CD4-positive, alpha-beta T cell (primary cell): ENCODE measurements at regions not wholly inside any gene's neighbourhood (a gene's known extent, or its start where the extent isn't known, plus 50 kb on each side); places are given as distances from the start of the nearest gene placed in this dataset.

ENCODE experiments used
- ATAC-seq: fragments of 200-7000 bp; cut with Tn5 transposase; one replicate; pipeline ENCODE4 v1.10.0; 2022; ENCODE audit warnings: mild to moderate bottlenecking; ENCODE audit not compliant: poor library complexity
- CTCF ChIA-PET: fragments of 350-600 bp; sonication (Branson Sonifier 250); formaldehyde crosslinking; loops from one replicate; lab custom pipeline; 2021; ENCODE audit warnings: antibody characterized with exemption, inconsistent platforms; lab: Charles Lee
- POLR2A ChIA-PET: fragments of 350-600 bp; sonication (Branson Sonifier 250); formaldehyde crosslinking; loops from one replicate; lab custom pipeline; 2021; ENCODE audit warnings: antibody characterized with exemption, inconsistent platforms; lab: Charles Lee
- DNase-seq, 14 experiments: peaks; one replicate each; pipeline ENCODE4 v3.0.0-alpha.2; 2013 to 2020; ENCODE audit warnings: mixed read lengths in 2 of 14
- H3K27ac ChIP-seq, 2 donors: one replicate each; pipeline versions ENCODE4 v1.5.1 to v1.7.0; 2013; ENCODE audit warnings: low read length in 2 of 2, low read depth in 1 of 2, mild to moderate bottlenecking in 1 of 2
- H3K27me3 ChIP-seq, 2 experiments: 1 replicate in 1 of 2; 2 replicates in 1 of 2; pipeline versions ENCODE4 v1.6.1 to v1.7.0; 2013; ENCODE audit warnings: low read length in 2 of 2, control low read depth in 1 of 2, mild to moderate bottlenecking in 1 of 2, moderate library complexity in 1 of 2; ENCODE audit not compliant: insufficient read depth in 2 of 2, control insufficient read depth in 1 of 2
- H3K36me3 ChIP-seq: one replicate; pipeline ENCODE4 v1.6.1; 2013; ENCODE audit warnings: low read length, control low read depth; ENCODE audit not compliant: insufficient read depth
- H3K4me1 ChIP-seq: one replicate; pipeline ENCODE4 v1.6.1; 2013; ENCODE audit warnings: low read length, control low read depth; ENCODE audit not compliant: insufficient read depth
- H3K4me3 ChIP-seq: one replicate; pipeline ENCODE4 v1.5.1; 2013; ENCODE audit warnings: mild to moderate bottlenecking, low read length, moderate library complexity
- H3K9me3 ChIP-seq, 2 experiments: 1 replicate in 1 of 2; 2 replicates in 1 of 2; pipeline versions ENCODE4 v1.6.1 to v1.7.0; 2013; ENCODE audit warnings: low read length in 2 of 2, mild to moderate bottlenecking in 2 of 2, control low read depth in 1 of 2, moderate library complexity in 1 of 2; ENCODE audit not compliant: control insufficient read depth in 1 of 2, insufficient read depth in 1 of 2
- H3K27ac Mint-ChIP-seq: one replicate; pipeline ENCODE4 v1.8.0; 2020; ENCODE audit warnings: mixed read lengths
- H3K27me3 Mint-ChIP-seq: one replicate; pipeline ENCODE4 v1.8.0; 2021; ENCODE audit warnings: mixed read lengths
- H3K36me3 Mint-ChIP-seq: one replicate; pipeline ENCODE4 v1.8.0; 2021; ENCODE audit warnings: low read depth, mixed read lengths
- H3K4me1 Mint-ChIP-seq: one replicate; pipeline ENCODE4 v1.8.0; 2021; ENCODE audit warnings: low read depth, mixed read lengths
- H3K4me3 Mint-ChIP-seq: one replicate; pipeline ENCODE4 v1.8.0; 2020; ENCODE audit warnings: mild to moderate bottlenecking, mixed read lengths
- H3K9me3 Mint-ChIP-seq: one replicate; pipeline ENCODE4 v1.8.0; 2020; ENCODE audit warnings: mixed read lengths
- CTCF ChIP-seq: fragments of 200-600 bp; IDR thresholded peaks from one replicate; pipeline ENCODE4 v1.8.0; 2022; ENCODE audit warnings: antibody characterized with exemption, mild to moderate bottlenecking
- intact Hi-C, 2 experiments: fragments of 100-400 bp; cut with DNase I in 1 of 2; cut with micrococcal nuclease in 1 of 2; formaldehyde crosslinking; loops; one replicate each; pipeline versions ENCODE4 v1.15.1 to v1.9.0; 2023 to 2025; cut with DNase I, micrococcal nuclease

GRCh38 chr4:141403782-141404181, 183.1 kb downstream of the ZNF330 start:
- Mint-ChIP-seq H3K36me3 (no peaks in the 10 kb centered on the region), H3K4me1 (no peaks in the 10 kb centered on the region), H3K27ac (no peak overlapping the region), H3K27me3 (no peaks in the 10 kb centered on the region), H3K9me3 (no peaks in the 10 kb centered on the region), H3K4me3 (no peak overlapping the region)
- Histone ChIP-seq H3K4me1 (no peaks in the 10 kb centered on the region), H3K27ac (no peak overlapping the region), H3K36me3 (no peaks in the 10 kb centered on the region), H3K4me3 (no peak overlapping the region), H3K27me3 (no peaks in the 10 kb centered on the region), H3K9me3 (no peaks in the 10 kb centered on the region)
- no peak for TF ChIP-seq CTCF
- POLR2A ChIA-PET = no interaction called here
- intact Hi-C loops = no loop called here
- ATAC-seq (no peak), DNase-seq (no peak)
- CTCF ChIA-PET = no interaction called here

GRCh38 chr4:141406237-141406636, 185.5 kb downstream of the ZNF330 start:
- H3K27ac ChIP-seq = no peak overlapping the region
- no peaks in the 10 kb centered on the region for H3K36me3 ChIP-seq
- H3K4me3 ChIP-seq = no peak overlapping the region
- H3K27ac Mint-ChIP-seq = no peak overlapping the region
- TF ChIP-seq CTCF = no peak
- no peaks in the 10 kb centered on the region for H3K9me3 ChIP-seq
- no peak for ATAC-seq
- no peaks in the 10 kb centered on the region for H3K27me3 ChIP-seq
- no peaks in the 10 kb centered on the region for H3K27me3 Mint-ChIP-seq
- H3K4me1 Mint-ChIP-seq = no peaks in the 10 kb centered on the region
- no peak for DNase-seq
- H3K9me3 Mint-ChIP-seq = no peaks in the 10 kb centered on the region
- intact Hi-C loops = no loop called here
- ChIA-PET CTCF (no interaction called here), POLR2A (no interaction called here)
- H3K4me1 ChIP-seq = no peaks in the 10 kb centered on the region
- H3K4me3 Mint-ChIP-seq = no peak overlapping the region
- no peaks in the 10 kb centered on the region for H3K36me3 Mint-ChIP-seq

- H3K27me3 ChIP-seq = no peaks in the 10 kb centered on the region
- no peak overlapping the region for H3K27ac Mint-ChIP-seq
- no peak overlapping the region for H3K4me3 Mint-ChIP-seq
- H3K27ac ChIP-seq = no peak overlapping the region
- H3K9me3 ChIP-seq = no peaks in the 10 kb centered on the region
- H3K36me3 Mint-ChIP-seq = no peaks in the 10 kb centered on the region
- DNase-seq (no peak), ATAC-seq (no peak)
- intact Hi-C loops = no loop called here
- H3K36me3 ChIP-seq = no peaks in the 10 kb centered on the region
- H3K27me3 Mint-ChIP-seq = no peaks in the 10 kb centered on the region
- H3K4me1 Mint-ChIP-seq = no peaks in the 10 kb centered on the region
- no peaks in the 10 kb centered on the region for H3K4me1 ChIP-seq
- H3K4me3 ChIP-seq = no peak overlapping the region
- ChIA-PET CTCF (no interaction called here), POLR2A (no interaction called here)
- no peaks in the 10 kb centered on the region for H3K9me3 Mint-ChIP-seq
- no peak for TF ChIP-seq CTCF
Observed at GRCh38 chr4:141409556-141409955, 188.9 kb downstream of the ZNF330 start.
